B cell (primary cell): ENCODE measurements at regions not wholly inside any gene's neighbourhood (a gene's known extent, or its start where the extent isn't known, plus 50 kb on each side); places are given as distances from the start of the nearest gene placed in this dataset.

Experiments used
- CTCF ChIP-seq: fragments of 200-600 bp; IDR thresholded peaks from one replicate; pipeline ENCODE4 v1.8.0; 2022; ENCODE audit warnings: antibody characterized with exemption, mild to moderate bottlenecking
- EZH2 ChIP-seq: IDR thresholded peaks from 2 replicates; pipeline ENCODE4 v1.6.1; 2012; ENCODE audit warnings: borderline replicate concordance, low read depth, mild to moderate bottlenecking, moderate library complexity, low read length; ENCODE audit not compliant: insufficient read depth, poor library complexity, severe bottlenecking

GRCh38 chr13:75153834-75154233 is 328.1 kb downstream of the TBC1D4 start:
- TF ChIP-seq CTCF (no peak), EZH2 (no peak)
